ENCODE measurements at regions not wholly inside any gene's neighbourhood (a gene's known extent, or its start where the extent isn't known, plus 50 kb on each side); places are given as distances from the start of the nearest gene placed in this dataset.

GRCh38 chr18:1922066-1922465 is 649.2 kb downstream of the METTL4 start:
- no peaks in the 10 kb centered on the region for H4K20me1 ChIP-seq (ENCODE audit: insufficient read depth, low read length)
- TF ChIP-seq CTCF (IDR thresholded peaks at IDR 0.05; ENCODE audit: borderline replicate concordance, extremely low read depth, low read length, poor library complexity, severe bottlenecking) (no peak), EZH2 (IDR thresholded peaks at IDR 0.05; ENCODE audit: borderline replicate concordance, low read depth, low read length, severe bottlenecking) (no peak)
- H3K4me2 ChIP-seq (ENCODE audit: insufficient read depth, low read length): no peak overlapping the region
- no peak for ATAC-seq (ENCODE audit: insufficient read depth, low read depth)
- H3K9ac ChIP-seq (ENCODE audit: low read depth, low read length): no peak overlapping the region
- H3K79me2 ChIP-seq (ENCODE audit: insufficient read depth, low read length): no peaks in the 10 kb centered on the region
- H3K27me3 ChIP-seq (ENCODE audit: insufficient read depth, low read length, poor library complexity): no peaks in the 10 kb centered on the region
- no peaks in the 10 kb centered on the region for H3K4me1 ChIP-seq (ENCODE audit: insufficient read depth, low read length)
- no peak for DNase-seq
- no peaks in the 10 kb centered on the region for H3K36me3 ChIP-seq (ENCODE audit: insufficient read depth, low read length)
- no peak overlapping the region for H3K4me3 ChIP-seq (ENCODE audit: low read depth in 1 of 2, low read length in 2 of 2)
- H2AFZ ChIP-seq (ENCODE audit: low read depth, low read length): no peak overlapping the region
- H3K9me3 ChIP-seq (ENCODE audit: insufficient read depth, low read length, severe bottlenecking): no peaks in the 10 kb centered on the region
- H3K27ac ChIP-seq (ENCODE audit: low read length): no peak overlapping the region

- no peaks in the 10 kb centered on the region for H4K20me1 ChIP-seq (ENCODE audit: insufficient read depth, low read length)
- H3K9ac ChIP-seq (ENCODE audit: low read depth, low read length): no peak overlapping the region
- no peaks in the 10 kb centered on the region for H3K9me3 ChIP-seq (ENCODE audit: insufficient read depth, low read length, severe bottlenecking)
- no peaks in the 10 kb centered on the region for H3K36me3 ChIP-seq (ENCODE audit: insufficient read depth, low read length)
- H3K4me1 ChIP-seq (ENCODE audit: insufficient read depth, low read length): no peaks in the 10 kb centered on the region
- no peaks in the 10 kb centered on the region for H3K79me2 ChIP-seq (ENCODE audit: insufficient read depth, low read length)
- H2AFZ ChIP-seq (ENCODE audit: low read depth, low read length): no peak overlapping the region
- DNase-seq: no peak
- no peak overlapping the region for H3K4me3 ChIP-seq (ENCODE audit: low read depth in 1 of 2, low read length in 2 of 2)
- TF ChIP-seq EZH2 (IDR thresholded peaks at IDR 0.05; ENCODE audit: borderline replicate concordance, low read depth, low read length, severe bottlenecking): no peak
- no peak for TF ChIP-seq CTCF (IDR thresholded peaks at IDR 0.05; ENCODE audit: borderline replicate concordance, extremely low read depth, low read length, poor library complexity, severe bottlenecking)
- ATAC-seq (ENCODE audit: insufficient read depth, low read depth): no peak
- no peak overlapping the region for H3K27ac ChIP-seq (ENCODE audit: low read length)
- H3K27me3 ChIP-seq (ENCODE audit: insufficient read depth, low read length, poor library complexity): no peaks in the 10 kb centered on the region
- H3K4me2 ChIP-seq (ENCODE audit: insufficient read depth, low read length): no peak overlapping the region
Measured at GRCh38 chr18:1928711-1929110, 642.6 kb downstream of the METTL4 start.

- no peak for DNase-seq
- H2AFZ ChIP-seq (ENCODE audit: low read depth, low read length): no peak overlapping the region
- H3K9ac ChIP-seq (ENCODE audit: low read depth, low read length): no peak overlapping the region
- no peaks in the 10 kb centered on the region for H3K27me3 ChIP-seq (ENCODE audit: insufficient read depth, low read length, poor library complexity)
- no peaks in the 10 kb centered on the region for H3K4me1 ChIP-seq (ENCODE audit: insufficient read depth, low read length)
- no peak overlapping the region for H3K4me2 ChIP-seq (ENCODE audit: insufficient read depth, low read length)
- no peak overlapping the region for H3K27ac ChIP-seq (ENCODE audit: low read length)
- H3K36me3 ChIP-seq (ENCODE audit: insufficient read depth, low read length): no peaks in the 10 kb centered on the region
- no peak overlapping the region for H3K4me3 ChIP-seq (ENCODE audit: low read depth in 1 of 2, low read length in 2 of 2)
- no peaks in the 10 kb centered on the region for H3K9me3 ChIP-seq (ENCODE audit: insufficient read depth, low read length, severe bottlenecking)
- no peaks in the 10 kb centered on the region for H4K20me1 ChIP-seq (ENCODE audit: insufficient read depth, low read length)
- no peak for TF ChIP-seq CTCF (IDR thresholded peaks at IDR 0.05; ENCODE audit: borderline replicate concordance, extremely low read depth, low read length, poor library complexity, severe bottlenecking)
- no peak for TF ChIP-seq EZH2 (IDR thresholded peaks at IDR 0.05; ENCODE audit: borderline replicate concordance, low read depth, low read length, severe bottlenecking)
- no peaks in the 10 kb centered on the region for H3K79me2 ChIP-seq (ENCODE audit: insufficient read depth, low read length)
- no peak for ATAC-seq (ENCODE audit: insufficient read depth, low read depth)
Measured at GRCh38 chr18:1929720-1930119, 641.6 kb downstream of the METTL4 start.

Measured in DND-41 (cell line).